T-helper 2 cell treated with Interferon-gamma antibody and Interleukin-4, amounts not matched to agents 5 μg/mL and 100 μg/mL, for 36 hours (primary cell): ENCODE measurements at regions not wholly inside any gene's neighbourhood (a gene's known extent, or its start where the extent isn't known, plus 50 kb on each side); places are given as distances from the start of the nearest gene placed in this dataset.

Source experiments
- DNase-seq: peaks from one replicate; pipeline ENCODE4 v3.0.0; 2021; ENCODE audit warnings: low spot score
- H3K27ac Mint-ChIP-seq: one replicate; pipeline ENCODE4 v1.8.0; 2021; ENCODE audit warnings: mild to moderate bottlenecking, mixed read lengths
- H3K27me3 Mint-ChIP-seq: one replicate; pipeline ENCODE4 v1.8.0; 2021; ENCODE audit warnings: low read depth, mixed read lengths
- H3K36me3 Mint-ChIP-seq: one replicate; pipeline ENCODE4 v1.8.0; 2021; ENCODE audit warnings: low read depth, mixed read lengths
- H3K4me1 Mint-ChIP-seq: one replicate; pipeline ENCODE4 v1.8.0; 2021; ENCODE audit warnings: low read depth, mixed read lengths
- H3K4me3 Mint-ChIP-seq: one replicate; pipeline ENCODE4 v1.8.0; 2022; ENCODE audit warnings: mild to moderate bottlenecking, moderate library complexity, mixed read lengths
- H3K9me3 Mint-ChIP-seq: one replicate; pipeline ENCODE4 v1.8.0; 2021; ENCODE audit warnings: mixed read lengths

DNA sequence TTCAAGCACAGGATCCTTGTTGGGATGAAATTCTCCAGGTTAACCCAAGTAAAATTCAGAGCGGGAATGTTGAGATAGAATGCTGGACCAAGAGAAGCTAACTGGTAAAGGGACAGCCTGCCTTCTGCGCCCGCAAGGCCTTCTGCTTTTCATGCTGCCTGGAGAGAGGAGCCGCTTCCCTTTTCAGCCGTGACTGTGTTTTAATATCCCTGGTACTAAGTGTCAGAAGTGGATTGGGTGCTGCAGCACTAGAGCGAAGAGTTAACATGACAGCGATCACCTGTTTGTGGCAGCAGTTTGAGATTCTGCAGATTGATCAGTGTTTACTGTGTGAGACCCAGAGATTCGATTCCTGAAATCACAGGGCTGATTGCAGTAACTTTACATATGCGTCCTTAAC is 197.4 kb upstream of the ZNF536 start:
- Mint-ChIP-seq H3K27ac (no peak overlapping the region), H3K4me1 (no peaks in the 10 kb centered on the region), H3K4me3 (no peak overlapping the region), H3K9me3 (peaks cover 3% of the 10 kb centered on the region), H3K27me3 (no peaks in the 10 kb centered on the region), H3K36me3 (no peaks in the 10 kb centered on the region)
- no peak for DNase-seq

GRCh38 chr19:30175987-30176386 is 196.2 kb upstream of the ZNF536 start:
- no peak overlapping the region for H3K27ac Mint-ChIP-seq
- no peak overlapping the region for H3K4me3 Mint-ChIP-seq
- no peaks in the 10 kb centered on the region for H3K4me1 Mint-ChIP-seq
- no peaks in the 10 kb centered on the region for H3K36me3 Mint-ChIP-seq
- peaks cover 3% of the 10 kb centered on the region for H3K9me3 Mint-ChIP-seq
- DNase-seq, result no peak
- H3K27me3 Mint-ChIP-seq, result no peaks in the 10 kb centered on the region

DNA sequence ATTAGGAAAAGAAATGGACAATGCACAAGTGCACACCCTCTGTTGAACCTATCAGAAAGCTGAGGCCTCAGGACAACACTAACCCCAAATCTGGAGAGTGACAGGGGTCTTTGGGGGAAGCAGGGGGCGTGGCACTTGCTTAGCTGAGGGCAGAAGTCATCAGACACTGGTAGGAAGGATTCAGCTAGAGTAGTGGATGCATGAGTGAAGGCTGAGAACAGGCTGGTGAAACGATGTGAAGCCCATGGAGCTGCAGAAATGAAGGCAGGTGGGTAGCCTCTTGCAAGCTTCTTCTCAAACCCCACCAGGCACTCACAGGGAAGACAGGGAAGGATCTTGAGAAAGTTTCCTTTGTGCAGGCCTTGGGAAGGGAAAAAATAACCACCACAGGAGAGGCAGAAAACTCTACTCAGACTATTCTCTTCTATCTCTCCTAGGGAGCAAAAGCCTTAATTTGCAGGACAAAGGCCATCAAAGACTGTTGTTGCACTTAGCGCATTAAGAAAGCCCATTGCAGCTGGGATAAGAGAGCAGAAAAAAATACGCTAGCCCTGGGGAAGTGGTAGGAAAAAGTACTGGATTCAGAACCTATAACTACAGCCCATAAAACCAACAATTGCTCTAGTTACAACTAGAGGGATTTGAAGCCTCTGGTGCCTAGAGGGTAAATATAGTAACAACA is 193.3 kb upstream of the ZNF536 start:
- H3K36me3 Mint-ChIP-seq, result no peaks in the 10 kb centered on the region
- no peak overlapping the region for H3K4me3 Mint-ChIP-seq
- DNase-seq, result no peak
- no peaks in the 10 kb centered on the region for H3K27me3 Mint-ChIP-seq
- no peak overlapping the region for H3K27ac Mint-ChIP-seq
- no peaks in the 10 kb centered on the region for H3K4me1 Mint-ChIP-seq
- H3K9me3 Mint-ChIP-seq, result peaks cover 19% of the 10 kb centered on the region

DNA sequence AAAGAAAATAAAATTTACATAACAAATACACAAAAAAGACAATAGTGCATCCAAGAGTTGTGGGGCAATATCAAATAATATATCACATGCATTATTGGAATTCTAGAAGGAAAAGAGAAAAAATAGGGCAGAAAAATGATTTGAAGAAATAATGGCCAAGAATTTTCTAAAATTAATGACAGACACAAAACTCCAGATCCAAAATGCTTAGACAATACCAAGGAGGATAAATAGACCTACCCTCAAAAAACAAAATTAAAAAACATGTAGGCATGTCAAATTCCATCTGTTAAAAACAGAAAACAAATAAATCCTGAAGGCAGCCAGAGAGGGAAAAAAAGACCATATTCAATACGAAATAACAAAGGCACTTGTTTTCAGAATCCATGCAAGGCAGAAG is 191.5 kb upstream of the ZNF536 start:
- no peaks in the 10 kb centered on the region for H3K27me3 Mint-ChIP-seq
- DNase-seq, result no peak
- no peak overlapping the region for H3K4me3 Mint-ChIP-seq
- H3K36me3 Mint-ChIP-seq, result peaks cover 1% of the 10 kb centered on the region
- H3K4me1 Mint-ChIP-seq, result no peaks in the 10 kb centered on the region
- peaks cover 25% of the 10 kb centered on the region for H3K9me3 Mint-ChIP-seq
- no peak overlapping the region for H3K27ac Mint-ChIP-seq

- no peak overlapping the region for H3K27ac Mint-ChIP-seq
- H3K27me3 Mint-ChIP-seq, result no peaks in the 10 kb centered on the region
- DNase-seq, result no peak
- H3K4me1 Mint-ChIP-seq, result no peaks in the 10 kb centered on the region
- peaks cover 1% of the 10 kb centered on the region for H3K36me3 Mint-ChIP-seq
- H3K4me3 Mint-ChIP-seq, result no peak overlapping the region
- peaks cover 25% of the 10 kb centered on the region for H3K9me3 Mint-ChIP-seq
These were observed 188.2 kb upstream of the ZNF536 start for GRCh38 chr19:30183807-30184490.

- Mint-ChIP-seq H3K9me3 (peaks cover 3% of the 10 kb centered on the region), H3K27me3 (no peaks in the 10 kb centered on the region), H3K36me3 (no peaks in the 10 kb centered on the region), H3K27ac (no peak overlapping the region), H3K4me3 (no peak overlapping the region), H3K4me1 (no peaks in the 10 kb centered on the region)
- DNase-seq, result no peak
These were observed 170.1 kb upstream of the ZNF536 start for GRCh38 chr19:30202060-30202600.

DNA sequence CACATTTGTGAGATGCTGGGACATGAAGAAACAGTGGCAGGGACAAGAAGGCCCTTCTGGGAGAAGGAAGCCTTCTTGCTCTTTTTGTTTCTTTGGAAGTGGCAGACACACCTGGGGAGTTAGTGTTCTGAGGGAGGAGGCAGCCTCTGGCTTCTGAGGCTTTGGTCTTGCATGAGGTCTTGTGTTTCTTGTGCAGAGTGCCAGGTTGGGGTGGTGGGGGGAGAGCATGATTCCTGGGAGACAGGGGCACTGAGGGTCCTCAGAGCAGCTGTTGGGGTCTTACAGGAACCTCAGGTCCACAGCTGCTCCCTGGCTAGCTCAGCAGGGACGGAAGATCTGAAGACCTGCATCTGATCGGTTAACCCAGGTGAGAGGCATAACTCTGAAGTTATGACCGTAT is 167.5 kb upstream of the ZNF536 start:
- Mint-ChIP-seq H3K4me1 (no peaks in the 10 kb centered on the region), H3K4me3 (no peak overlapping the region), H3K27me3 (peaks cover 3% of the 10 kb centered on the region), H3K27ac (no peak overlapping the region), H3K36me3 (no peaks in the 10 kb centered on the region), H3K9me3 (no peaks in the 10 kb centered on the region)
- no peak for DNase-seq

GRCh38 chr19:30206187-30206586 is 166.0 kb upstream of the ZNF536 start:
- no peaks in the 10 kb centered on the region for H3K36me3 Mint-ChIP-seq
- H3K9me3 Mint-ChIP-seq, result no peaks in the 10 kb centered on the region
- no peak for DNase-seq
- no peaks in the 10 kb centered on the region for H3K4me1 Mint-ChIP-seq
- H3K27me3 Mint-ChIP-seq, result peaks cover 3% of the 10 kb centered on the region
- H3K4me3 Mint-ChIP-seq, result no peak overlapping the region
- H3K27ac Mint-ChIP-seq, result no peak overlapping the region

DNA sequence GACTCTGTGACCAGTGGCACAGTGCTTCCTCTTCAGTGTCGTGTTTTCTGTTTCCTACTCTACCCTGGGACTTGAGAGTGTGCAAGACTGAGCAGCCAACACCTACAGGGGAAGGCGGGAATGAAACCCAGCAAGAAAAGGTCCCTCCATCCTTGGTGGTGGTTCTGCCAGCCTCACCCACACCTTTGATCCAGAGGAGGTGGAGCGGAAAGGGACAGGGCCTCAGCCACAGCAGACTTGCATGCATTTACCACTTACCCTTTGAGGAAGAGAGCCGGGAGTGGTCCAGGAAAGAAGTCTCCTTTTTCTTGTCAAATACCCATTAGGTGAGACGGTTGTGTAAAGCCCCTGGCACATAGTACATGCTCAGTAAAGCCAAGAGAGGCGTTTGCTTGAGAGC is 164.8 kb upstream of the ZNF536 start:
- Mint-ChIP-seq H3K9me3 (no peaks in the 10 kb centered on the region), H3K27ac (no peak overlapping the region), H3K36me3 (no peaks in the 10 kb centered on the region), H3K4me1 (no peaks in the 10 kb centered on the region), H3K27me3 (peaks cover 3% of the 10 kb centered on the region), H3K4me3 (no peak overlapping the region)
- DNase-seq, result no peak

- no peak overlapping the region for H3K4me3 Mint-ChIP-seq
- no peaks in the 10 kb centered on the region for H3K9me3 Mint-ChIP-seq
- H3K27me3 Mint-ChIP-seq, result peaks cover 3% of the 10 kb centered on the region
- H3K36me3 Mint-ChIP-seq, result no peaks in the 10 kb centered on the region
- DNase-seq, result no peak
- no peaks in the 10 kb centered on the region for H3K4me1 Mint-ChIP-seq
- no peak overlapping the region for H3K27ac Mint-ChIP-seq
These were observed 163.6 kb upstream of the ZNF536 start for GRCh38 chr19:30208436-30209060.

DNA sequence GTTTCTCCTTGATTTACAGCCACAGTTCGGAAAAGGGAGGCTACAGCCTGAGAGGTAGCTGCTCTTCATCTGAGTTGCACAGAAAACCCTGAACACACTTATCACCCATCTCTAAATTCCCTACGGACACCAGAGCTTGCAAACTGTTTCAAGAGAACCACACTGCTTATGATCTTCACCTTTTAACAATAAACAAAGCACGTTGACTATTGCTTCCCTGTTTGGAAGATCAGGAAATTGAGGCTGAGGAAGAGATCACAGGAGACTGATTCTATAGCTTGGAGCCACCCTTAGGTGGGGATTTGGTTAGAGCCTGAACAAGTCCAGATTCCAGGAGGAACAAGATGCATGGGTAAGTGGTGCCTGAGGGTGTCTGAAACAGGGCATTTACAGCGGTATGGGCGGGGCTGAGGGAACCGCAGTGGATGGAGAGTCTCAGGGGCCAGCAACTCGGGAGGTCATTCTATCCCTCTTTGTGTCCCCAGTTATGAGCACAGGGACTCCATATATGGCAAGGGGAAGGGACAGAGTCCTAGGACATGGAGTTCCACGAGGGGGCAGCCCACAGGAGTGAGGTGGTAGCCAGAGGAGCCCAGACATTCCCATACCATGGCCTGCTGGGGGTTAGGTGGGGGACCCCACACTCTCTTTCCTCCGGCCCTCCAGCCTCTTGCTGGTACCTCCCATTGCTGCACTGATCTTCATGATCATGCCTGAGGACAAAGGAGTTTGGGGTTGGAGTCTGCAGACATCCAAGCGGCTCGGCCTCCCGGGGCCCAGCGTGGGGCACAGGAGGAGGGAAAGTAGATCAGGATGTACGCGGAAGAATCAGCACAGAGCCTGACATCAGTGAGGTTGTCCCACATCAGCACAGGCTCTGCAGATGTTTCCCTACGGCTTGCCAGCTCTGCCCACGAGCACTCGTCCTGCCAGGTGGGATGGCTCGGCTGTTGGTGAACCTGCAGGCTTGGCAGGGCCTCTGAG is 162.3 kb upstream of the ZNF536 start:
- H3K4me1 Mint-ChIP-seq, result peaks cover 4% of the 10 kb centered on the region
- H3K36me3 Mint-ChIP-seq, result no peaks in the 10 kb centered on the region
- H3K4me3 Mint-ChIP-seq, result no peak overlapping the region

DNA sequence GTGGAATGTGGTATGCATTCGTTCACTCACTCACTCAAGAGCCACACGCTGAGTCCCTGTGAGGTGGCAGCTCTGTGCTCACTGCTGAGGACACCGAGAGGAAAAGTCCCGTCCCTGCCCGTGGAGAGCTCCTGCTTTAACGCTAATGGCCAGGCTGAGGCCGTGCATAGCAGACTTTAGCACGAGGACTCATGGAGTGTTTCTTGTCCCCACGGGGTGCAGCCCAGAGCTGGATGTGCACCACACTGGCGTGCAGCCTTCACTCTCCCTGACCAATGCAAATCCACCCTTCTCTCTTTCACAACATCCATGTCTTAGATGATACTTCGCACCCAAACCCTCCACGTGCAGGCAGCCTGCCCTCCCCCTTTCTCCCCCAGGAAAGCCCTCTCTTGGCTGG is 159.6 kb upstream of the ZNF536 start:
- no peak for DNase-seq
- Mint-ChIP-seq H3K27me3 (peaks cover 13% of the 10 kb centered on the region), H3K27ac (no peak overlapping the region), H3K36me3 (no peaks in the 10 kb centered on the region), H3K4me3 (no peak overlapping the region), H3K4me1 (peaks cover 8% of the 10 kb centered on the region), H3K9me3 (no peaks in the 10 kb centered on the region)

More for the DNA sequence above, 162.3 kb upstream of the ZNF536 start:
- H3K9me3 Mint-ChIP-seq, result no peaks in the 10 kb centered on the region
- no peak for DNase-seq
- H3K27ac Mint-ChIP-seq, result no peak overlapping the region
- H3K27me3 Mint-ChIP-seq, result peaks cover 5% of the 10 kb centered on the region

GRCh38 chr19:30214651-30215051 is 157.5 kb upstream of the ZNF536 start:
- Mint-ChIP-seq H3K9me3 (no peaks in the 10 kb centered on the region), H3K27me3 (peaks cover 10% of the 10 kb centered on the region), H3K27ac (peak overlapping the region; percentile 24), H3K36me3 (no peaks in the 10 kb centered on the region), H3K4me3 (peak overlapping the region; percentile 60), H3K4me1 (peaks cover 8% of the 10 kb centered on the region)
- DNase-seq, result peak; percentile 58
